GM12872 (cell line): ENCODE measurements at regions not wholly inside any gene's neighbourhood (a gene's known extent, or its start where the extent isn't known, plus 50 kb on each side); places are given as distances from the start of the nearest gene placed in this dataset.

Experiments used
- CTCF ChIP-seq: IDR thresholded peaks from 3 replicates; pipeline ENCODE4 v1.5.1; 2011; ENCODE audit warnings: low read depth, mild to moderate bottlenecking, low read length, moderate library complexity; ENCODE audit not compliant: insufficient read depth

GRCh38 chr13:31904941-31905824, 126.4 kb upstream of the FRY start:
- TF ChIP-seq CTCF: no peak

GRCh38 chr13:31905961-31906360, 125.6 kb upstream of the FRY start:
- no peak for TF ChIP-seq CTCF

- no peak for TF ChIP-seq CTCF
These were observed 122.7 kb upstream of the FRY start for GRCh38 chr13:31908696-31909411.

- peak; percentile 76 for TF ChIP-seq CTCF
These were observed 121.6 kb upstream of the FRY start for GRCh38 chr13:31909864-31910551.

GRCh38 chr13:31910633-31911032, 120.9 kb upstream of the FRY start:
- TF ChIP-seq CTCF: no peak

- no peak for TF ChIP-seq CTCF
These were observed 118.8 kb upstream of the FRY start for GRCh38 chr13:31912647-31913401.
